Stomach (tissue), 8 donors: ENCODE measurements at regions not wholly inside any gene's neighbourhood (a gene's known extent, or its start where the extent isn't known, plus 50 kb on each side); places are given as distances from the start of the nearest gene placed in this dataset.

Source experiments
- DNase-seq, 2 donors: peaks; one replicate each; pipeline versions ENCODE4 v3.0.0 to v3.0.0-alpha.2; 2013 to 2019
- H3K27ac ChIP-seq, 5 donors: fragments of 200-600 bp in 4 of 5; sonication (generic) in 4 of 5; one replicate each; pipeline ENCODE4 v1.5.1; 2013 to 2019; ENCODE audit warnings: mild to moderate bottlenecking in 1 of 5, moderate library complexity in 1 of 5
- H3K27me3 ChIP-seq, 3 donors: fragments of 200-600 bp; sonication (generic); one replicate each; pipeline ENCODE4 v1.5.1; 2017 to 2019; ENCODE audit warnings: mixed run types in 1 of 3
- H3K36me3 ChIP-seq, 4 donors: fragments of 200-600 bp; sonication (generic); 1 replicate in 3 of 4; 2 replicates in 1 of 4; pipeline ENCODE4 v1.5.1; 2016 to 2019
- H3K4me1 ChIP-seq, 4 donors: fragments of 200-600 bp; sonication (generic); one replicate each; pipeline ENCODE4 v1.5.1; 2016 to 2019
- H3K4me3 ChIP-seq, 4 donors: fragments of 200-600 bp; sonication (generic) in 3 of 4; one replicate each; pipeline ENCODE4 v1.5.1; 2016 to 2019; ENCODE audit warnings: mild to moderate bottlenecking in 1 of 4
- H3K9me3 ChIP-seq, 4 donors: fragments of 200-600 bp; sonication (generic); one replicate each; pipeline ENCODE4 v1.5.1; 2016 to 2019
- EP300 ChIP-seq: sonication (generic); formaldehyde crosslinking; IDR thresholded peaks from one replicate; pipeline ENCODE4 v1.6.1; 2017; ENCODE audit warnings: antibody characterized with exemption
- POLR2A ChIP-seq, 4 donors: fragments of 450-650 bp; IDR thresholded peaks; one replicate each; pipeline ENCODE4 v1.6.1; 2016; ENCODE audit warnings: antibody characterized with exemption in 4 of 4, control low read depth in 2 of 4, mild to moderate bottlenecking in 1 of 4, moderate library complexity in 1 of 4
- POLR2AphosphoS5 ChIP-seq, 3 donors: sonication (generic); formaldehyde crosslinking; IDR thresholded peaks; one replicate each; pipeline ENCODE4 v1.6.1; 2016; ENCODE audit warnings: antibody characterized with exemption in 3 of 3
- WGBS, 5 donors: extraction: QIAGEN DNeasy Blood & Tissue Kit in 3 of 5; methylation state at CpG; one replicate each; pipeline versions ENCODE4 v1.1.5 to v1.1.7; 2013 to 2018; 5-methylcytosine and 5-hydroxymethylcytosine counted together
- intact Hi-C: fragments of 100-400 bp; cut with DNase I; formaldehyde crosslinking; loops from one replicate; pipeline ENCODE4 v1.15.1; 2023; ENCODE audit warnings: low total_unique reads
- TF ChIP-seq, protein P1 (sequence below), 7 experiments: fragments of 450-650 bp in 4 of 7; fragments of 200-600 bp in 3 of 7; sonication (generic) in 3 of 7; IDR thresholded peaks; one replicate each; pipeline ENCODE4 v1.5.1; 2016 to 2019; ENCODE audit warnings: antibody characterized with exemption in 7 of 7, control low read depth in 2 of 7, mild to moderate bottlenecking in 1 of 7
- donor health status: healthy with polysubstance abuse.
- donor health status: Bipolar disorder and iron deficiency.
- donor health status: healthy.

DNA sequence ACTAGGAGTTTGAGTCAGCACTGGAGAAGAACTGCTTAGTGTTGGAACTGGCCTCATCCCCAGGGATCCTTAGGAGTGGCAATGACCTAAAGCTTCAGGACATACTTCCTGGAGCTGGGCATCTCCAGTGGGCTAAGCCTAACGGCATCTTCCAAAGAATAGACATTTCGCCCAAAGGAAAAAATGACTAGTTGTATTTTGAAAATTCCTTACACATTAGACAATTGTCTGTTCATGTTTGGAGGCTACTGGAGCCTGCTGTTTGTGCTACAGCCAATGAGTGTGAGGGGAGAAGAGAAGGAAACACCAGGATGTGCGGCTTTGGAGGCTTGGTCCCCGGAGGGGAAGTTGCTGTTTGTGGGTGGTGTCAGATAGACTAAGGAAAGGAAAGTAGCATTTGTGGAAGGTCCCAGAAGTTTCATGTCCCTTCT is 77.6 kb downstream of the POLR2M start:
- H3K27ac ChIP-seq: no peak overlapping the region

DNA sequence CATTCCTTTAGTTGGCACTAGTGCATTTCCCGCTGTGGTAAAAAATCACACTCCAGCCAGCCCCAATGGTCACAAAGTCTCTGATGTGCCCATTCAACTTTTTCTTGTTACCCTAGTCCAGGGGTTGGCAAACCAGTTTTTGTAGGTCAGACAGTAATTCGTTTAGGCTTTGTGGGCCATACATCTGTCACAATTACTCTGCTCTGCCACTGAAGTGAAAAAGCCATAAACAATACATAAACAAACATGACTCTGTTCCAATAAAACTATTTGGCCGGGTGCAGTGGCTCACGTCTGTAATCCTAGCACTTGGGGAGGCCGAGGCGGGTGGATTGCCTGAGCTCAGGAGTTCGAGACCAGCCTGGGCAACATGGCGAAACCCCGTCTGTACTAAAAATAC is 78.5 kb downstream of the POLR2M start:
- DNase-seq: no peak
- no peak overlapping the region for H3K27ac ChIP-seq
- peaks cover 0 to 4% (median 0%) of the 10 kb centered on the region in 3 donors for H3K27me3 ChIP-seq
- no peaks in the 10 kb centered on the region for H3K4me1 ChIP-seq
- WGBS, 5 donors: 71 to 80% (median 76%) methylated on average over 9 of the region's 9 CpGs
- intact Hi-C loops: no loop called here
- H3K36me3 ChIP-seq: no peaks in the 10 kb centered on the region
- H3K4me3 ChIP-seq: no peak overlapping the region
- TF ChIP-seq EP300: no peak
- TF ChIP-seq, protein P1, sequence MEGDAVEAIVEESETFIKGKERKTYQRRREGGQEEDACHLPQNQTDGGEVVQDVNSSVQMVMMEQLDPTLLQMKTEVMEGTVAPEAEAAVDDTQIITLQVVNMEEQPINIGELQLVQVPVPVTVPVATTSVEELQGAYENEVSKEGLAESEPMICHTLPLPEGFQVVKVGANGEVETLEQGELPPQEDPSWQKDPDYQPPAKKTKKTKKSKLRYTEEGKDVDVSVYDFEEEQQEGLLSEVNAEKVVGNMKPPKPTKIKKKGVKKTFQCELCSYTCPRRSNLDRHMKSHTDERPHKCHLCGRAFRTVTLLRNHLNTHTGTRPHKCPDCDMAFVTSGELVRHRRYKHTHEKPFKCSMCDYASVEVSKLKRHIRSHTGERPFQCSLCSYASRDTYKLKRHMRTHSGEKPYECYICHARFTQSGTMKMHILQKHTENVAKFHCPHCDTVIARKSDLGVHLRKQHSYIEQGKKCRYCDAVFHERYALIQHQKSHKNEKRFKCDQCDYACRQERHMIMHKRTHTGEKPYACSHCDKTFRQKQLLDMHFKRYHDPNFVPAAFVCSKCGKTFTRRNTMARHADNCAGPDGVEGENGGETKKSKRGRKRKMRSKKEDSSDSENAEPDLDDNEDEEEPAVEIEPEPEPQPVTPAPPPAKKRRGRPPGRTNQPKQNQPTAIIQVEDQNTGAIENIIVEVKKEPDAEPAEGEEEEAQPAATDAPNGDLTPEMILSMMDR (IDR thresholded peaks at IDR 0.05): no peak
- TF ChIP-seq POLR2AphosphoS5 (IDR thresholded peaks at IDR 0.05): no peak
- TF ChIP-seq POLR2A (IDR thresholded peaks at IDR 0.05): no peak
- no peaks in the 10 kb centered on the region for H3K9me3 ChIP-seq

More for the DNA sequence above, 77.6 kb downstream of the POLR2M start:
- WGBS, 5 donors: 61 to 75% (median 73%) methylated on average over 4 of the region's 4 CpGs
- Histone ChIP-seq H3K9me3 (no peaks in the 10 kb centered on the region), H3K36me3 (no peaks in the 10 kb centered on the region), H3K27me3 (peaks cover 0 to 4% (median 0%) of the 10 kb centered on the region in 3 donors), H3K4me3 (no peak overlapping the region), H3K4me1 (no peaks in the 10 kb centered on the region)
- DNase-seq: peak in 1 of 2 donors; percentile 58
- TF ChIP-seq, protein P1 (IDR thresholded peaks at IDR 0.05): no peak
- TF ChIP-seq POLR2A (IDR thresholded peaks at IDR 0.05) (no peak), EP300 (no peak), POLR2AphosphoS5 (IDR thresholded peaks at IDR 0.05) (no peak)
- intact Hi-C loops: no loop called here

DNA sequence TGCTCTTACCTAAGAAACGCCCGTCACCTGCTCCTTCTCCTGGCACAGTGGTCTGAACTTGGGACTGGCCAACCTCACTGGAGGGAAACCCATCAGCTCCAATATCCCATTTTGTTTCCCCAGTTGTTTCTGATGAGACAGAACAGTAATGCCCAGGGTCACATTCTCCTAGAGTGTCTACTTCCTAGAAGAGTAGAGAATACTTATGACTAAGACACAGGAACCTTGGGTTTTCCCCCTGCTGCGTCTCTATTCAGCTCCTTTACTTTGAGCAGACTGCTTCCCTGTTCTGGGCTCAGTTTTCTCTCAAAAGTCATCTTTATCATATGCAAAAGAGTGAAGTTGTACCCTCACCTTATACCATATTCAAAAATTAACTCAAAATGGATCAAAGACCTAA is 79.4 kb downstream of the POLR2M start:
- H3K4me1 ChIP-seq: no peaks in the 10 kb centered on the region
- DNase-seq: no peak
- 83 to 95% (median 85%) methylated on average over 3 of the region's 3 CpGs for WGBS, 5 donors
- no peak overlapping the region for H3K4me3 ChIP-seq
- intact Hi-C loops: no loop called here
- TF ChIP-seq, protein P1 (IDR thresholded peaks at IDR 0.05): no peak
- TF ChIP-seq EP300 (no peak), POLR2AphosphoS5 (IDR thresholded peaks at IDR 0.05) (no peak), POLR2A (IDR thresholded peaks at IDR 0.05) (no peak)
- no peaks in the 10 kb centered on the region for H3K9me3 ChIP-seq
- H3K27me3 ChIP-seq: peaks cover 0 to 4% (median 0%) of the 10 kb centered on the region in 3 donors
- H3K36me3 ChIP-seq: no peaks in the 10 kb centered on the region
- no peak overlapping the region for H3K27ac ChIP-seq

DNA sequence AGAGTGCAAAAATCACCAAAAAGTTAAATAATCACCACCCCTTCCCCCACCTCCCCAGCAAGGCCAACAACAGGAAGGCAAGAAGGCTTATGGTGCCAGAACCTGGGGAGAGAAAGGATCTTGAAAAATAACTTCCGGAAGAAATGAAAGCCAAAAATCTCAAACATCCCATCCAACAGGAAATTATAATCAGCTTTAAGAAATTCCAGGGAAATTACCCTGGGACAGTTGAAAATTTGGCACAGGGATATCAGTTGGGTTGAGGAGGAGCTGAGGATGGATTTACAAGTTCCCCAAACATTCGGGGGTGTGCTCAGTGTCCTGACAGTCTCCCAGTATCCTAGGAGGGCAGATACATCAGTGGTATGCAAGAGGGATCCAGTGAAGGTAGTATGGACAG is 82.7 kb downstream of the POLR2M start:
- intact Hi-C loops: no loop called here
- 59 to 78% (median 71%) methylated on average over 2 of the region's 2 CpGs for WGBS, 5 donors
- TF ChIP-seq POLR2AphosphoS5 (IDR thresholded peaks at IDR 0.05): no peak
- H3K27me3 ChIP-seq: peaks cover 0 to 4% (median 0%) of the 10 kb centered on the region in 3 donors
- no peaks in the 10 kb centered on the region for H3K36me3 ChIP-seq
- no peak for DNase-seq
- H3K27ac ChIP-seq: no peak overlapping the region
- H3K4me3 ChIP-seq: no peak overlapping the region
- no peaks in the 10 kb centered on the region for H3K9me3 ChIP-seq
- no peaks in the 10 kb centered on the region for H3K4me1 ChIP-seq

DNA sequence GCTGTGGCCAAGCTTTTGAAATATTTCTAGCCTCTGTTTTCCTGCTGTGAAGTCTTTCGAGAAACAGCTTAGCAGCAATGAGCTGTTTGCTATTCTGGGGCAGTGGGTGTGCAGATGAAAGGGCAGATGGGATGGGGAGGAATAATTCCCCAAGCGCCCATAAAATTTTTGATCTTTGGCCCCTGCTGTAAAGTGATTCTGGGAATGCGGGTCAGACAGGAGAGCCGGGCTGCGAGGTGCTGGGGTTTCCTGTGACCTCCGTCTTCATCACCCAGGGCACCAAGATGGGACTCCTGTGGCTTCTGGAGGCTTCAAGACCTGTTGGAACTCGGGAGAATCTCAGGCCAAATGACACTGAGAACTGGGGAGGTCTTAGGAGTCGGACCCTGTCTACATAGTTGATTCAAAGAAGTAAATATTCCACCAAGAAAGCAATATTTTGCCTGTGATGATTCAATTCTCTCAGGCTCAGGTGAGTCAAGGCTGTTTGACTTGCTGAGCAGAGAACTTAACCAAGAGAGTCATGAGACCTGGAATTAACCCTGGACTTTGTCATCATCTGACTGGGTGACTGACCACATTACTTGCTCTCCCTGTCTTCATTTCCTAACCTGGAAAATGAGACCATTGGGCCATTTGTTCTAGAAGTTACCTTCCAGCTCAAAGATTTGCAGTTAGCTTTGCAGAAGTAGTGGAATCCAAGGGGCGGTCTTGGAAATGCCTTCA is 86.4 kb downstream of the POLR2M start:
- no peaks in the 10 kb centered on the region for H3K9me3 ChIP-seq
- no peak overlapping the region for H3K4me3 ChIP-seq
- H3K27ac ChIP-seq: no peak overlapping the region
- 67 to 85% (median 82%) methylated on average over 9 of the region's 9 CpGs for WGBS, 5 donors
- DNase-seq: no peak
- peaks cover 0 to 9% (median 0%) of the 10 kb centered on the region in 4 donors for H3K4me1 ChIP-seq
- no peak for TF ChIP-seq POLR2AphosphoS5 (IDR thresholded peaks at IDR 0.05)
- no peak for TF ChIP-seq POLR2A (IDR thresholded peaks at IDR 0.05)
- H3K27me3 ChIP-seq: no peaks in the 10 kb centered on the region
- intact Hi-C loops: no loop called here
- H3K36me3 ChIP-seq: no peaks in the 10 kb centered on the region
